WTC11 (cell line): ENCODE measurements at regions not wholly inside any gene's neighbourhood (a gene's known extent, or its start where the extent isn't known, plus 50 kb on each side); places are given as distances from the start of the nearest gene placed in this dataset.

Source experiments
- ATAC-seq: fragments of 200-7000 bp; cut with Tn5 transposase; 2 replicates; pipeline ENCODE4 v1.10.0; 2021; ENCODE audit warnings: mild to moderate bottlenecking, moderate library complexity
- CTCF ChIA-PET: fragments of 300-600 bp; sonication (Branson Sonifier 250); formaldehyde crosslinking; loops from one replicate; lab custom pipeline; 2021; ENCODE audit warnings: antibody characterized with exemption; lab: Charles Lee
- POLR2A ChIA-PET: fragments of 350-600 bp; sonication (Branson Sonifier 250); formaldehyde crosslinking; loops from one replicate; lab custom pipeline; 2021; ENCODE audit warnings: antibody characterized with exemption; lab: Charles Lee
- DNase-seq: peaks from one replicate; pipeline ENCODE4 v3.0.0; 2021; ENCODE audit warnings: low spot score
- H3K27ac Mint-ChIP-seq: 2 replicates; pipeline ENCODE4 v1.8.0; 2021; ENCODE audit warnings: mixed read lengths
- H3K27me3 Mint-ChIP-seq: 2 replicates; pipeline ENCODE4 v1.8.0; 2021; ENCODE audit warnings: low read depth, mild to moderate bottlenecking, moderate library complexity, mixed read lengths
- H3K36me3 Mint-ChIP-seq: 2 replicates; pipeline ENCODE4 v1.8.0; 2021; ENCODE audit warnings: mixed read lengths
- H3K4me1 Mint-ChIP-seq: 2 replicates; pipeline ENCODE4 v1.8.0; 2022; ENCODE audit warnings: mixed read lengths
- H3K4me3 Mint-ChIP-seq: 2 replicates; pipeline ENCODE4 v1.8.0; 2021; ENCODE audit warnings: mild to moderate bottlenecking, moderate library complexity, mixed read lengths
- H3K9me3 Mint-ChIP-seq: 2 replicates; pipeline ENCODE4 v1.8.0; 2021; ENCODE audit warnings: mixed read lengths
- CREM ChIP-seq: sonication (generic); formaldehyde crosslinking; IDR thresholded peaks from 2 replicates; pipeline ENCODE4 v1.8.1; 2022; ENCODE audit warnings: mild to moderate bottlenecking, missing genetic modification reagents, moderate library complexity
- ESRRA ChIP-seq: sonication (generic); formaldehyde crosslinking; IDR thresholded peaks from 2 replicates; pipeline ENCODE4 v1.8.1; 2022; ENCODE audit warnings: mild to moderate bottlenecking, missing genetic modification reagents, borderline replicate concordance
- IRF2 ChIP-seq: sonication (generic); formaldehyde crosslinking; IDR thresholded peaks from 2 replicates; pipeline ENCODE4 v1.8.0; 2022; ENCODE audit warnings: low read depth, missing genetic modification reagents, borderline replicate concordance
- NR2C2 ChIP-seq: sonication (generic); formaldehyde crosslinking; IDR thresholded peaks from 2 replicates; pipeline ENCODE4 v1.8.0; 2022; ENCODE audit warnings: mild to moderate bottlenecking, missing genetic modification reagents
- PRRX2 ChIP-seq: fragments of 250-450 bp; sonication (Bioruptor Pico); IDR thresholded peaks from 2 replicates; pipeline ENCODE4 v1.8.0; 2021; ENCODE audit warnings: mild to moderate bottlenecking
- SP1 ChIP-seq: sonication (generic); formaldehyde crosslinking; conservative IDR thresholded peaks from 2 replicates; pipeline ENCODE4 v1.8.1; 2022; ENCODE audit warnings: missing genetic modification reagents
- TCF7 ChIP-seq: sonication (generic); formaldehyde crosslinking; IDR thresholded peaks from 2 replicates; pipeline ENCODE4 v1.8.0; 2022; ENCODE audit warnings: mild to moderate bottlenecking, low read depth, missing genetic modification reagents, moderate library complexity
- ZNF423 ChIP-seq: fragments of 250-450 bp; sonication (Bioruptor Pico); IDR thresholded peaks from 2 replicates; pipeline ENCODE4 v2.1.2; 2022; ENCODE audit warnings: mild to moderate bottlenecking, moderate library complexity
- TF ChIP-seq, protein P1 (sequence below): sonication (generic); formaldehyde crosslinking; IDR thresholded peaks from 2 replicates; pipeline ENCODE4 v1.8.1; 2023; ENCODE audit warnings: mild to moderate bottlenecking, missing genetic modification reagents, moderate library complexity
- TF ChIP-seq, protein P2 (sequence below): sonication (generic); formaldehyde crosslinking; IDR thresholded peaks from 2 replicates; pipeline ENCODE4 v1.8.0; 2023; ENCODE audit warnings: missing genetic modification reagents, mild to moderate bottlenecking, borderline replicate concordance
- TF ChIP-seq, protein P3 (sequence below): fragments of 250-450 bp; sonication (Bioruptor Pico); IDR thresholded peaks from 2 replicates; pipeline ENCODE4 v1.9.0; 2021; ENCODE audit warnings: mild to moderate bottlenecking, borderline replicate concordance
- TF ChIP-seq, protein P4 (sequence below): sonication (generic); formaldehyde crosslinking; IDR thresholded peaks from 2 replicates; pipeline ENCODE4 v1.8.1; 2022; ENCODE audit warnings: mild to moderate bottlenecking, missing genetic modification reagents, moderate library complexity, borderline replicate concordance
- TF ChIP-seq, protein P5 (sequence below): fragments of 250-450 bp; sonication (Bioruptor Pico); IDR thresholded peaks from 2 replicates; pipeline ENCODE4 v1.9.0; 2021; ENCODE audit warnings: moderate library complexity, mild to moderate bottlenecking, inconsistent platforms, borderline replicate concordance
- TF ChIP-seq, protein P6 (sequence below): sonication (generic); formaldehyde crosslinking; IDR thresholded peaks from 2 replicates; pipeline ENCODE4 v1.8.0; 2022; ENCODE audit warnings: missing genetic modification reagents
- TF ChIP-seq, protein P7 (sequence below): sonication (generic); formaldehyde crosslinking; conservative IDR thresholded peaks from 2 replicates; pipeline ENCODE4 v1.8.1; 2022; ENCODE audit warnings: mild to moderate bottlenecking, missing genetic modification reagents

DNA sequence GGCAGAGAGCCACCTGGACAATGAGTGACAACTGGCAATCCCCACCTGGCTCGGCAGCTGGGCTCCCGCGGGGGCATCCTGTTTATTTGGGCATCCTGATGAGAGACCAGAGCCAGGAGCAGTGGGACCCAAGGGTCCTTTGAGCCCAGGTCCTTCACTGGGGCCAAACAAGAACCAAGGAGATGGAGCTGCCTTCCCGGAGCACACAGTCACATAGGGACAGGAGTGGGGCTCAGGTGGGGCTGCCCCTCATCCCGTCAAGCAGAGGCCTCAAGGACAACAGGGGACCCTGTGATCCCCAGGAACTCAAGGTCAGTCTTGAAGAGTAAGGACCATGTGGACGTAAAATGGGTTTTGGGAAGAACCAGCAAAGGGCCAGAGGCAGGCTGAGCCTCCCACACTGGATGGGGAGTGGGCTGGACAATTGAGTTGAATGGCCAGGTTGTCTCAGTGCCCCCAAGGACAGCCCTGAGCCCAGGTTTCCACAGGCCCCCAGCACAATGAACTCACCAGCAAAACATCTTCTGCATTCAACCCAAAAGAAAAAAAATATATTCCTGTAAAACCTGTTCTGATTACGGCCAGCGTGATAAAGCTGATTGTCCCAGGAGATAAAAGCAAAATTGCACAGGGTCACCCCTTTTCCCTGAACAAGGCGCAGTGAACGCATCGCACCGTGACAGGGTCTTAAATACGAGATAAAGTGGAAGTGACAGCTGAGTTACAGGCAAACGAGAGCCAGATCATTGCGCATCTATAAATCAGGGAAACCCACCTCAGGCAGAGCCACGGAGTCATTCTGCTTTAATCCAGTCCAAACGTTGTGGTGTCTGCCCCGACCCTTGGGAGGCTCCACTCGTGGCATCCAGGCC is 86.2 kb downstream of the ANKRD60 start:
- Mint-ChIP-seq H3K27me3 (peaks cover 4% of the 10 kb centered on the region), H3K4me3 (no peak overlapping the region), H3K9me3 (peaks cover 6% of the 10 kb centered on the region), H3K36me3 (no peaks in the 10 kb centered on the region), H3K27ac (no peak overlapping the region), H3K4me1 (no peaks in the 10 kb centered on the region)
- DNase-seq (no peak), ATAC-seq (no peak)
- CTCF ChIA-PET = no interaction called here
- POLR2A ChIA-PET = no interaction called here
- no peak for TF ChIP-seq IRF2 (CRISPR knock-in tag)

DNA sequence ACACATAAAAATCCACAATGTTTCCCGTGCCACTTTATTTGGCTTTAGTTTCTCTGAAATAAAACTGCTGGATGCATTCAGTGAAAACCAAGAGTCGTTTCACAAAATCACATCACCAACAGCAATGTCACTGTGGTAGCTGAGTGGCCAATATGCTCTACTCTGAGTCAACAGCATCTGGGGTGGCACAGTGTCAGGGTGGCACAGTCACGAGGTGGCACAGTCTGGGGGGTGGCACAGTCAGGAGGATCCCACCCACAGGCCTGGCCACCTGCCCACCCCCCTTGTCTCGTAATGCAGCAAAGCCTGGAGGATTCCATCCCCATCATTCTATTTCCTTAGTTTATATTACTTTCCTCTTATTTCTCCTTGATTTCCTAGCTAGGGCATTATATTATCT is 87.0 kb downstream of the ANKRD60 start:
- DNase-seq (no peak), ATAC-seq (no peak)
- no peaks in the 10 kb centered on the region for H3K4me1 Mint-ChIP-seq
- ChIA-PET POLR2A (no interaction called here), CTCF (no interaction called here)
- no peak overlapping the region for H3K27ac Mint-ChIP-seq
- H3K36me3 Mint-ChIP-seq = no peaks in the 10 kb centered on the region
- H3K27me3 Mint-ChIP-seq = peaks cover 4% of the 10 kb centered on the region
- H3K9me3 Mint-ChIP-seq = peaks cover 6% of the 10 kb centered on the region
- TF ChIP-seq ESRRA (CRISPR knock-in tag) (no peak), IRF2 (CRISPR knock-in tag) (no peak), NR2C2 (CRISPR knock-in tag) (no peak), SP1 (CRISPR knock-in tag) (no peak), PRRX2 (CRISPR knock-in tag) (no peak), TCF7 (CRISPR knock-in tag) (no peak), ZNF423 (CRISPR knock-in tag) (no peak), CREM (no peak)
- TF ChIP-seq, protein P1, sequence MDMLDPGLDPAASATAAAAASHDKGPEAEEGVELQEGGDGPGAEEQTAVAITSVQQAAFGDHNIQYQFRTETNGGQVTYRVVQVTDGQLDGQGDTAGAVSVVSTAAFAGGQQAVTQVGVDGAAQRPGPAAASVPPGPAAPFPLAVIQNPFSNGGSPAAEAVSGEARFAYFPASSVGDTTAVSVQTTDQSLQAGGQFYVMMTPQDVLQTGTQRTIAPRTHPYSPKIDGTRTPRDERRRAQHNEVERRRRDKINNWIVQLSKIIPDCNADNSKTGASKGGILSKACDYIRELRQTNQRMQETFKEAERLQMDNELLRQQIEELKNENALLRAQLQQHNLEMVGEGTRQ = no peak
- TF ChIP-seq, protein P2, sequence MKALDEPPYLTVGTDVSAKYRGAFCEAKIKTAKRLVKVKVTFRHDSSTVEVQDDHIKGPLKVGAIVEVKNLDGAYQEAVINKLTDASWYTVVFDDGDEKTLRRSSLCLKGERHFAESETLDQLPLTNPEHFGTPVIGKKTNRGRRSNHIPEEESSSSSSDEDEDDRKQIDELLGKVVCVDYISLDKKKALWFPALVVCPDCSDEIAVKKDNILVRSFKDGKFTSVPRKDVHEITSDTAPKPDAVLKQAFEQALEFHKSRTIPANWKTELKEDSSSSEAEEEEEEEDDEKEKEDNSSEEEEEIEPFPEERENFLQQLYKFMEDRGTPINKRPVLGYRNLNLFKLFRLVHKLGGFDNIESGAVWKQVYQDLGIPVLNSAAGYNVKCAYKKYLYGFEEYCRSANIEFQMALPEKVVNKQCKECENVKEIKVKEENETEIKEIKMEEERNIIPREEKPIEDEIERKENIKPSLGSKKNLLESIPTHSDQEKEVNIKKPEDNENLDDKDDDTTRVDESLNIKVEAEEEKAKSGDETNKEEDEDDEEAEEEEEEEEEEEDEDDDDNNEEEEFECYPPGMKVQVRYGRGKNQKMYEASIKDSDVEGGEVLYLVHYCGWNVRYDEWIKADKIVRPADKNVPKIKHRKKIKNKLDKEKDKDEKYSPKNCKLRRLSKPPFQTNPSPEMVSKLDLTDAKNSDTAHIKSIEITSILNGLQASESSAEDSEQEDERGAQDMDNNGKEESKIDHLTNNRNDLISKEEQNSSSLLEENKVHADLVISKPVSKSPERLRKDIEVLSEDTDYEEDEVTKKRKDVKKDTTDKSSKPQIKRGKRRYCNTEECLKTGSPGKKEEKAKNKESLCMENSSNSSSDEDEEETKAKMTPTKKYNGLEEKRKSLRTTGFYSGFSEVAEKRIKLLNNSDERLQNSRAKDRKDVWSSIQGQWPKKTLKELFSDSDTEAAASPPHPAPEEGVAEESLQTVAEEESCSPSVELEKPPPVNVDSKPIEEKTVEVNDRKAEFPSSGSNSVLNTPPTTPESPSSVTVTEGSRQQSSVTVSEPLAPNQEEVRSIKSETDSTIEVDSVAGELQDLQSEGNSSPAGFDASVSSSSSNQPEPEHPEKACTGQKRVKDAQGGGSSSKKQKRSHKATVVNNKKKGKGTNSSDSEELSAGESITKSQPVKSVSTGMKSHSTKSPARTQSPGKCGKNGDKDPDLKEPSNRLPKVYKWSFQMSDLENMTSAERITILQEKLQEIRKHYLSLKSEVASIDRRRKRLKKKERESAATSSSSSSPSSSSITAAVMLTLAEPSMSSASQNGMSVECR (CRISPR knock-in tag) = no peak
- TF ChIP-seq, protein P3, sequence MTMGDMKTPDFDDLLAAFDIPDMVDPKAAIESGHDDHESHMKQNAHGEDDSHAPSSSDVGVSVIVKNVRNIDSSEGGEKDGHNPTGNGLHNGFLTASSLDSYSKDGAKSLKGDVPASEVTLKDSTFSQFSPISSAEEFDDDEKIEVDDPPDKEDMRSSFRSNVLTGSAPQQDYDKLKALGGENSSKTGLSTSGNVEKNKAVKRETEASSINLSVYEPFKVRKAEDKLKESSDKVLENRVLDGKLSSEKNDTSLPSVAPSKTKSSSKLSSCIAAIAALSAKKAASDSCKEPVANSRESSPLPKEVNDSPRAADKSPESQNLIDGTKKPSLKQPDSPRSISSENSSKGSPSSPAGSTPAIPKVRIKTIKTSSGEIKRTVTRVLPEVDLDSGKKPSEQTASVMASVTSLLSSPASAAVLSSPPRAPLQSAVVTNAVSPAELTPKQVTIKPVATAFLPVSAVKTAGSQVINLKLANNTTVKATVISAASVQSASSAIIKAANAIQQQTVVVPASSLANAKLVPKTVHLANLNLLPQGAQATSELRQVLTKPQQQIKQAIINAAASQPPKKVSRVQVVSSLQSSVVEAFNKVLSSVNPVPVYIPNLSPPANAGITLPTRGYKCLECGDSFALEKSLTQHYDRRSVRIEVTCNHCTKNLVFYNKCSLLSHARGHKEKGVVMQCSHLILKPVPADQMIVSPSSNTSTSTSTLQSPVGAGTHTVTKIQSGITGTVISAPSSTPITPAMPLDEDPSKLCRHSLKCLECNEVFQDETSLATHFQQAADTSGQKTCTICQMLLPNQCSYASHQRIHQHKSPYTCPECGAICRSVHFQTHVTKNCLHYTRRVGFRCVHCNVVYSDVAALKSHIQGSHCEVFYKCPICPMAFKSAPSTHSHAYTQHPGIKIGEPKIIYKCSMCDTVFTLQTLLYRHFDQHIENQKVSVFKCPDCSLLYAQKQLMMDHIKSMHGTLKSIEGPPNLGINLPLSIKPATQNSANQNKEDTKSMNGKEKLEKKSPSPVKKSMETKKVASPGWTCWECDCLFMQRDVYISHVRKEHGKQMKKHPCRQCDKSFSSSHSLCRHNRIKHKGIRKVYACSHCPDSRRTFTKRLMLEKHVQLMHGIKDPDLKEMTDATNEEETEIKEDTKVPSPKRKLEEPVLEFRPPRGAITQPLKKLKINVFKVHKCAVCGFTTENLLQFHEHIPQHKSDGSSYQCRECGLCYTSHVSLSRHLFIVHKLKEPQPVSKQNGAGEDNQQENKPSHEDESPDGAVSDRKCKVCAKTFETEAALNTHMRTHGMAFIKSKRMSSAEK = no peak
- TF ChIP-seq, protein P4, sequence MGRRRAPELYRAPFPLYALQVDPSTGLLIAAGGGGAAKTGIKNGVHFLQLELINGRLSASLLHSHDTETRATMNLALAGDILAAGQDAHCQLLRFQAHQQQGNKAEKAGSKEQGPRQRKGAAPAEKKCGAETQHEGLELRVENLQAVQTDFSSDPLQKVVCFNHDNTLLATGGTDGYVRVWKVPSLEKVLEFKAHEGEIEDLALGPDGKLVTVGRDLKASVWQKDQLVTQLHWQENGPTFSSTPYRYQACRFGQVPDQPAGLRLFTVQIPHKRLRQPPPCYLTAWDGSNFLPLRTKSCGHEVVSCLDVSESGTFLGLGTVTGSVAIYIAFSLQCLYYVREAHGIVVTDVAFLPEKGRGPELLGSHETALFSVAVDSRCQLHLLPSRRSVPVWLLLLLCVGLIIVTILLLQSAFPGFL (CRISPR knock-in tag) = no peak
- TF ChIP-seq, protein P5, sequence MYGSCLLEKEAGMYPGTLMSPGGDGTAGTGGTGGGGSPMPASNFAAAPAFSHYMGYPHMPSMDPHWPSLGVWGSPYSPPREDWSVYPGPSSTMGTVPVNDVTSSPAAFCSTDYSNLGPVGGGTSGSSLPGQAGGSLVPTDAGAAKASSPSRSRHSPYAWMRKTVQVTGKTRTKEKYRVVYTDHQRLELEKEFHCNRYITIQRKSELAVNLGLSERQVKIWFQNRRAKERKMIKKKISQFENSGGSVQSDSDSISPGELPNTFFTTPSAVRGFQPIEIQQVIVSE (CRISPR knock-in tag) = no peak
- TF ChIP-seq, protein P6, sequence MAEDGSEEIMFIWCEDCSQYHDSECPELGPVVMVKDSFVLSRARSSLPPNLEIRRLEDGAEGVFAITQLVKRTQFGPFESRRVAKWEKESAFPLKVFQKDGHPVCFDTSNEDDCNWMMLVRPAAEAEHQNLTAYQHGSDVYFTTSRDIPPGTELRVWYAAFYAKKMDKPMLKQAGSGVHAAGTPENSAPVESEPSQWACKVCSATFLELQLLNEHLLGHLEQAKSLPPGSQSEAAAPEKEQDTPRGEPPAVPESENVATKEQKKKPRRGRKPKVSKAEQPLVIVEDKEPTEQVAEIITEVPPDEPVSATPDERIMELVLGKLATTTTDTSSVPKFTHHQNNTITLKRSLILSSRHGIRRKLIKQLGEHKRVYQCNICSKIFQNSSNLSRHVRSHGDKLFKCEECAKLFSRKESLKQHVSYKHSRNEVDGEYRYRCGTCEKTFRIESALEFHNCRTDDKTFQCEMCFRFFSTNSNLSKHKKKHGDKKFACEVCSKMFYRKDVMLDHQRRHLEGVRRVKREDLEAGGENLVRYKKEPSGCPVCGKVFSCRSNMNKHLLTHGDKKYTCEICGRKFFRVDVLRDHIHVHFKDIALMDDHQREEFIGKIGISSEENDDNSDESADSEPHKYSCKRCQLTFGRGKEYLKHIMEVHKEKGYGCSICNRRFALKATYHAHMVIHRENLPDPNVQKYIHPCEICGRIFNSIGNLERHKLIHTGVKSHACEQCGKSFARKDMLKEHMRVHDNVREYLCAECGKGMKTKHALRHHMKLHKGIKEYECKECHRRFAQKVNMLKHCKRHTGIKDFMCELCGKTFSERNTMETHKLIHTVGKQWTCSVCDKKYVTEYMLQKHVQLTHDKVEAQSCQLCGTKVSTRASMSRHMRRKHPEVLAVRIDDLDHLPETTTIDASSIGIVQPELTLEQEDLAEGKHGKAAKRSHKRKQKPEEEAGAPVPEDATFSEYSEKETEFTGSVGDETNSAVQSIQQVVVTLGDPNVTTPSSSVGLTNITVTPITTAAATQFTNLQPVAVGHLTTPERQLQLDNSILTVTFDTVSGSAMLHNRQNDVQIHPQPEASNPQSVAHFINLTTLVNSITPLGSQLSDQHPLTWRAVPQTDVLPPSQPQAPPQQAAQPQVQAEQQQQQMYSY (CRISPR knock-in tag) = no peak
- TF ChIP-seq, protein P7, sequence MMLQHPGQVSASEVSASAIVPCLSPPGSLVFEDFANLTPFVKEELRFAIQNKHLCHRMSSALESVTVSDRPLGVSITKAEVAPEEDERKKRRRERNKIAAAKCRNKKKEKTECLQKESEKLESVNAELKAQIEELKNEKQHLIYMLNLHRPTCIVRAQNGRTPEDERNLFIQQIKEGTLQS (CRISPR knock-in tag) = no peak
- no peak overlapping the region for H3K4me3 Mint-ChIP-seq
